NB4 (cell line): ENCODE measurements at regions not wholly inside any gene's neighbourhood (a gene's known extent, or its start where the extent isn't known, plus 50 kb on each side); places are given as distances from the start of the nearest gene placed in this dataset.

Source experiments
- DNase-seq: peaks from one replicate; pipeline ENCODE4 v3.0.0; 2010; ENCODE audit warnings: low read depth
- H3K4me3 ChIP-seq: one replicate; pipeline ENCODE4 v1.5.1; 2011; ENCODE audit warnings: mild to moderate bottlenecking, low read depth, low read length, moderate library complexity
- MYC ChIP-seq: IDR thresholded peaks from 2 replicates; pipeline ENCODE4 v1.6.1; 2011; ENCODE audit warnings: low read depth, low read length
- POLR2A ChIP-seq: IDR thresholded peaks from 2 replicates; pipeline ENCODE4 v1.6.1; 2011; ENCODE audit warnings: mild to moderate bottlenecking; ENCODE audit not compliant: insufficient read length; ENCODE audit errors: extremely low read depth
- TF ChIP-seq, protein P1 (sequence below): IDR thresholded peaks from 2 replicates; pipeline ENCODE4 v1.6.1; 2011; ENCODE audit warnings: low read depth, low read length
- TF ChIP-seq, protein P2 (sequence below): IDR thresholded peaks from one replicate; pipeline ENCODE4 v1.5.1; 2012; ENCODE audit warnings: low read depth, low read length

DNA sequence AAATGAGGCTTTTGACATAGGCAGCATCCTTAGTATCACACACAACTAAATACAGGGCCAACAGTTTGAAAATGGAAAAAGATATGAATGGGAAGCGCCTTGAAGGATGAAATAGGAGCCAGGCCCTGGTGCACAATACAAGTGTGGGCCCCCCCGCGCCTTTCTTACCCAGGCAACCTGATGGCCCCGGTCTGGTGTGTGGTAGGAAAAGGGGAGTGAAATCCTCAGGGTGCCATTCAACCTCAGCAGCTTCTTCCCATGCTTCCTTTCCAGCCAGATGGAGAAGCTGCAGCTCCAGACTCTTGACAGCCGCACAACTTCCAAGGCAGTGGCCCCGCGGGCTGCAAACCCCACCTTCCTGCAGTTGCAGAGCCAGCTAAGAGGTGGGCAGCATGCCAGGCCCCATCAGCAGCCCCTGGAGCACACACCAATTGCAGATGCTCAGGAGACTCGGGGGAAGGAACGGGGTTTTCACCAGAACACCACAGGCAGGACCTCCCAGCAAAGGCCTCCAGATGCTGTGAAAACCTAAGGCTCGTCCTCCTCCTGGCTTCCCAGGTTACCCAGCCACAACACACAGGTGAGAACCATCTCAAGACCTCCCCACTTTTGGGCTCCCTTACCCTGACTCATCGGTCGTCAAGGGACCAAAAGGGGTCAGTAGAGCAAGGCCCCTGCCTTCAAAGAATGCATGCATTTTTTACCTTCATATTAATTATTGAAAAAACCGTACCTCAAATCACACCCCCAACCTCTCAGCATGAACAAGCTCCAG is 101.6 kb downstream of the CPN2 start:
- TF ChIP-seq, protein P1, sequence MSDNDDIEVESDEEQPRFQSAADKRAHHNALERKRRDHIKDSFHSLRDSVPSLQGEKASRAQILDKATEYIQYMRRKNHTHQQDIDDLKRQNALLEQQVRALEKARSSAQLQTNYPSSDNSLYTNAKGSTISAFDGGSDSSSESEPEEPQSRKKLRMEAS, result no peak
- TF ChIP-seq POLR2A (no peak), MYC (no peak)
- TF ChIP-seq, protein P2, sequence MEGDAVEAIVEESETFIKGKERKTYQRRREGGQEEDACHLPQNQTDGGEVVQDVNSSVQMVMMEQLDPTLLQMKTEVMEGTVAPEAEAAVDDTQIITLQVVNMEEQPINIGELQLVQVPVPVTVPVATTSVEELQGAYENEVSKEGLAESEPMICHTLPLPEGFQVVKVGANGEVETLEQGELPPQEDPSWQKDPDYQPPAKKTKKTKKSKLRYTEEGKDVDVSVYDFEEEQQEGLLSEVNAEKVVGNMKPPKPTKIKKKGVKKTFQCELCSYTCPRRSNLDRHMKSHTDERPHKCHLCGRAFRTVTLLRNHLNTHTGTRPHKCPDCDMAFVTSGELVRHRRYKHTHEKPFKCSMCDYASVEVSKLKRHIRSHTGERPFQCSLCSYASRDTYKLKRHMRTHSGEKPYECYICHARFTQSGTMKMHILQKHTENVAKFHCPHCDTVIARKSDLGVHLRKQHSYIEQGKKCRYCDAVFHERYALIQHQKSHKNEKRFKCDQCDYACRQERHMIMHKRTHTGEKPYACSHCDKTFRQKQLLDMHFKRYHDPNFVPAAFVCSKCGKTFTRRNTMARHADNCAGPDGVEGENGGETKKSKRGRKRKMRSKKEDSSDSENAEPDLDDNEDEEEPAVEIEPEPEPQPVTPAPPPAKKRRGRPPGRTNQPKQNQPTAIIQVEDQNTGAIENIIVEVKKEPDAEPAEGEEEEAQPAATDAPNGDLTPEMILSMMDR, result no peak
- DNase-seq, result no peak
- no peak overlapping the region for H3K4me3 ChIP-seq

DNA sequence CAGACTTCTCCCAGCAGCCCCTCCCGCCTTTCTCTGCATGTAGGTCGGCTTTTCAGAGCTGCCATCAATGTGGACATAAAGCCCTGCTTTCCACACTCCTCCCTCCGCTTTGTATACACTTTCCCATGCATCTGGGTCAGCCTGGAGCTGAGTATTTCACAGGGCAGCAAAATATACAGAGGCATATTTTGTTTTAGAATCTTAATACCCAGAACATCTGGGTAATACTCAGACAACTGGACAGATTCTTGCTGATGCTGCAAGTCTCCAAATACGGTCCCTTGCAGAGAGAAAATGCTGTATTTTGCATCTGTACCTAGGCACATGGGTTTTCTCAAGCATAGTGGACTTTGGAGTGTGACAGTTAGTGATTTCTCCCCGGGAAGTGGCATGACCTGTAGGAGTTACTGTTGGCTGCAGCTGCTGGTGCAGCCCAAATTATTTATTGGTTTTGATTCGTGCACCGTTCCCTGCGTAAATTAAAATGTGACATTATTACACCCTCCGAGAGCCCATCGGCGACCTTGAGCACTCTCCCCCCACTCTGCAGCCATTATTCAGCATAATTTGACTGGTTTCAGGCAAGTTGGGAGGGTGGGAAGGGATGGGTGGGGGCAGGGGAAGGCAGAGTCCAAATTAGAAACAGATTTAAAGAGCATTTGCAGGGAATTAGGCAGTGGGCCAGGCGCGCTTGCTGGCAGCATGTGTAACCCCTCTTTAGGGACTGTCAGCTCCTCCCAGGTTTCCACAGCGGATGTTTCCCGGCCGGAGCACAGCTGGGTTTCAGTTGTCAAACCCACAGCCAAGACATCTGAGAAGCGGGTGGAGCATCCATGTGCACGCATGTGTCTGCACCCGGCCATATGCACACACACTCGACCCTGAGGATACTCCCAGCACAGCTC is 100.8 kb downstream of the CPN2 start:
- DNase-seq, result no peak
- TF ChIP-seq, protein P2, result no peak
- no peak for TF ChIP-seq POLR2A
- TF ChIP-seq, protein P1, result no peak
- no peak for TF ChIP-seq MYC
- no peak overlapping the region for H3K4me3 ChIP-seq

DNA sequence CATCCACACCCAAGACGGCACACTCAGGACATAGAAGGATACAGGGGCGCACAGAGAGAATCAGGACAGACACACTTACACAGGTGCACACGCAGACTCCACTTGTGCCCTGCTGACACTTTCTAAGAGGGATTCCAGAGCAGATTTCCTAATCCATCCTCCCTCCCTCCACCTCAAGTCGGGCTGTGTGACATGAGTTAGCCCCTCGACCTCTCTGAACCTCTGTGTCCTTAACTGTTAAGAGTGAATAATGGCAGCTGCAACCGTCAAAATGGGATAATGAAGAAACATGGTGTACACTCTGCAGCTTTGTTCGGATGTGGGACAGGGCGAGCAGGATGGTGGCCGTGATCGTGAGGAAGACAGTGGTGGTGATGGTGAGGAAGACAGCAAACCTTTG is 100.1 kb downstream of the CPN2 start:
- DNase-seq, result no peak
- no peak overlapping the region for H3K4me3 ChIP-seq
- TF ChIP-seq MYC (no peak), POLR2A (no peak)
- TF ChIP-seq, protein P2, result no peak
- TF ChIP-seq, protein P1, result no peak

DNA sequence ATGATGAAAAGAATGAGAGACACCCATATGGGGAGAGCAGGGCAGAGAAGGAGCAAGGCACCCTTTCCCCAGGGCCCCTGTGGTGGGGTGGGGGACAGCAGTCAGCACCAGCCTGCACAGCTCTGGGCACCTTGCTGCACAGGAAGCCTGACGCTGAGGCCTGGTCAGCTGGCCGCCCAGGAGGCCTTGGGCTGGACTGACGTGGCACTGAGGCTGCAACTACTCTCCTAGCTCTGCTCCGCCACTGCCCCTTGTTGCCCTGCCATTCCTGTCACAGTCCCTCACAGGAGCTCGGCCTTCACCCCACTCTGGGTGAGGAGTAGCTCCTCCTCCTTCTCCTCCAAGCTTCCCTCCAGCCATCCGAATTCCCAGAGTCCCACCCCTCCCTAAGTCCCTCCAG is 99.7 kb downstream of the CPN2 start:
- DNase-seq, result no peak
- TF ChIP-seq POLR2A (no peak), MYC (no peak)
- TF ChIP-seq, protein P2, result no peak
- TF ChIP-seq, protein P1, result no peak
- H3K4me3 ChIP-seq, result no peak overlapping the region

DNA sequence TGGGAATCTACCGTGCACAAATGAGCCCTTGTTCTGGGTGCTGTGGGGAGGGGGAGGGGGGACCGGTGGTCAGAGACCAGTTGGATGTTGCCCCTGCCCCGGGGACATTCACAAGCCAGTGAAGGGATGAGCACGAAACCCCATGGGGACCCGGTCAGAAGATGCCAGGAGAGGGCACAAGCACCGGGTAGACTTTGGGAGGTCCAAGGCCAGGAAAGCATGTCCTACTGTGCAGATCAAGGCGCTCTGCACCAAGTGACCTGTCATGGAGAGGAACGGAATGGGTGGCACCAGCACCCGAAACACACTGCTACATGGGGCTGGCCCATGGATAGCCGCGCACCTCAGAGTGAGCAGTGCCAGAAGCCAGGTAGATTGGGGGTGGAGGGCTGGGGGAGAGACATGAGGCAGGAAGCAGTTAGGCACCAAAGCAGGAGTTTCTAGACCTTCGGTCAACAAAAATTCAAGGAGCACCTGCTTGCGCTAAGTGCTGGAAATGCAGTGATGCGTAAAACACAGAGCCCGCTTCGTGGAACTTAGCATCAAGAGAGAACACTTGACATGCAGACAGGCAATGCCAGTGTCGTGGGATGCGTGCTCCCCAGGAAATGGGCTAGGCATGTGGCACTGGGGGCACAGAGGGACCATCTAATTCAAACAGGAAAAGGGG is 99.1 kb downstream of the CPN2 start:
- no peak for DNase-seq
- TF ChIP-seq, protein P1, result no peak
- no peak for TF ChIP-seq MYC
- TF ChIP-seq POLR2A, result no peak
- no peak overlapping the region for H3K4me3 ChIP-seq
